ENCODE measurements at regions not wholly inside any gene's neighbourhood (a gene's known extent, or its start where the extent isn't known, plus 50 kb on each side); places are given as distances from the start of the nearest gene placed in this dataset.
"Not testable (repeated sequence)": the region's sequence is repeated elsewhere in the genome, so short reads cannot be mapped to it uniquely, and the experiment has no call there.

DNA sequence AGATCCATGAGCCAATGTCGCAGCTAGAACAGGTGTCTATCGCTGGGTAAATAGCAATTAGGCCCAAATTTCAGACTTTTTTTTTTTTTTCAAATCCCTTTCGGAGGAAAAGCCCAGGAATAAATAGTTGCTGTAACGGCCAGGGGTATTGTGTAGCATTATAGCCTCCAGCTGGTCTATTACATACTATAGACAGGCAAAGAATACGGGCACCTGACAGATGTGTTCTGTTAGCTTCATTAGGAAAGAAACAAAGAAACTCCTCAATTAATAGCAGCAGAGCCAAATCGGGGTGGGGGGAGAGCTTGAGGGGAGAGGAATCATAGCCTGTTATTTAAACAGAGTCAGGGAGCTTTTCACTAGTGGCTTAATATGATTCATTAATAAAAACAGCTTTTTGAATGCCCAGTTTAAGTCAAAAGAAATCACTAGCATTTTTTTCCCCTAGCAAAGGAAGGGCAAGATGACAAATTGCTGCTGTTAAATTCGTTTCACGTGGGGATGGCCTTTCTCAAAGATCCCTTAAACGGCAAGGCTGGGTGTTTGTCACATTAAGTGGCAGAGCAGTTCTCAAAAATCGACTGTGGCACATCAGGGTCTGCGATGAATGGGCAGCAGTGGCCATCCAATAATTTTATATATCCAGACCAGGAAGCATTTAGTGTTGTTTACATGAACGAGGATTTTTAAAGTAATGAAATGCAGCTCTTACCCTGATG is 139.4 kb downstream of the ID4 start:
- DNase-seq (ENCODE audit: low read depth) = no peak

DNA sequence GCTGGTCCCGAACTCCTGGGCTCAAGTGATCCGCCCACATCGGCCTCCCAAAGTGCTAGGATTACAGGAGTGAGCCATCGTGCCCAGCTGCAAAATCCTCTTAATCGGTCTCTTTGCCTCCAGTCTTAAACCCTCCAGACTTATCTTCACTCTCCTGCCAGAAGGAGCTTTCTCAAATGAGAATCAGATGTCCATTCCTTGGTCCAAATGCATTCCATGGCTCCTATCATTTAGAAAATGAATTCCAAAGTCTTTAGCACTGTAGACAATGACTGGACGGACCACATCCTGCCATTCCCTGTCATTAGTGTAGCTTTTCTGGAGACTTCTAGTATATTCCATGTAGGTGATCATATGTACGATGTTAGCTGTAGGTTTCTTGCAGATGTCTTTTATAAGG is 141.9 kb downstream of the ID4 start:
- peak; percentile 7 for DNase-seq (ENCODE audit: low read depth)

DNA sequence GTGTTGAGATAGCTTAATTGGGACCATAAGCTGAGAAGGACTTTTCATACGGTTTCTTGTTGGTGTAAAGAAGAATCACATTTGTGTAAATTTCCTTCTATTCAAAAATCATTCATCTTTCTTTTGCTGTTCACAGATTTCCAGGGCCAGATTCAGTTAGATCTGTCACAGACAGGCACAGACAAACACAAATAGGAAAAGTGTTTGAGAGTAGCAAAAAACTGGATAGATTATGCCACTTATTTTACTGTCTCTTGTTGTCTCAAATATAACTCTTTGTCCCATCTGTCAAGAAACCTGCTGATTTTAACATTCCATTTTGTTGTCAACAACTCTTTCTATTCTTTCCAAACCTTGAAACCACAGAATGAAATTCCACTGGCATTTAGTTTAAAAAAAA is 142.8 kb downstream of the ID4 start:
- DNase-seq (ENCODE audit: low read depth) = no peak

DNA sequence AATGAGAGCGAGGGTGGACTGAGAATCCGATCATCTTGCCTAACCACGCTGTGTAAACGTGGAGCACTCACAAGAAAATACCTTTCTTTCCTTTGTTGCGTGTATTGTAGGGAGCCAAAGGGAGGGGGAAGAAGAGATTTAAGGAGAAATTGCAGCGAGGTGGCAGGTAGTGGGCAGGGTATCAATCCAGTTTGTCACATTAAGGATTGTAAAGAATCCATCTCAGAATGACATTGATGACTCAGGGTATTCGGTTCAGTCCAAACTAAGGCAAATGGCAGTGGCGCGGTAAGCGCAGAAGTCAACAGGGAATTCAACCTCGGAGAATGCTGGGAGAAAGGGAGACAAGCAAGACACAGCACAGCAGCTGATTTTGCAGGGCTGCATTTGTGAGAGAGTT is 146.2 kb downstream of the ID4 start:
- no peak for DNase-seq (ENCODE audit: low read depth)

DNA sequence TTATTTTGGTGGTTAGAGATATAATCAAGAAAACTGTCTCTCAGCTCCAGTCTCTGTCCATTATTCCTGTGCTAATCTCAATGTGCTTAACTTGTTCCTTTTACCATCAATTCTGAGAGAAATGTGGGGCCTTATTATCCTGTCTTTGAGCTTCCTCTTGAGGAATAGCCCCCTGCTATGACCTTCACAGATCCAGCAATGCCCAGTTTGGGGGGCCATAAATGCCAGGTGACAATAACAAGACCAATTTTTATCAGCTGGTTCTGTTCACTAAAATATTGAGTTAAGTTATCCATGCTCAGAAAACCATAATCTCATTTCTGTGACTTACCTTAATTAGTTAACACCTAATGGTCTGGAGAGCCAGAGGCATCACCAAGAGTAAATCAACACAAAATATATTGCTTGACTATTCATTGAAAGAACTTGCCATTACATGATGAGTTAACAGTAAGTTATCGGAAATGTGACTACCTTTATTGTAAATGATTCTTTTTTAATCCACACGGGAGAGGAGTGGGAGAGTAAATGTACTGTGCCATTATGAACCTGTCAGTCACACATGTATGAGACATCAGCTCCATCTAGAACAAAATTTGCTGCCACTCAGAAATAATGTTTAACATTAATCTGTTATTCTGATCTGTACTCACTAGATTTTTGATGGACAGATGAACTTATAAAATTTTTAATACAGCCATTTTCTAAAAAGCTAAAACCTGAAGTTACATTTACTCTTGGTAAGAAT is 149.7 kb downstream of the ID4 start:
- no peak for DNase-seq (ENCODE audit: low read depth)

DNA sequence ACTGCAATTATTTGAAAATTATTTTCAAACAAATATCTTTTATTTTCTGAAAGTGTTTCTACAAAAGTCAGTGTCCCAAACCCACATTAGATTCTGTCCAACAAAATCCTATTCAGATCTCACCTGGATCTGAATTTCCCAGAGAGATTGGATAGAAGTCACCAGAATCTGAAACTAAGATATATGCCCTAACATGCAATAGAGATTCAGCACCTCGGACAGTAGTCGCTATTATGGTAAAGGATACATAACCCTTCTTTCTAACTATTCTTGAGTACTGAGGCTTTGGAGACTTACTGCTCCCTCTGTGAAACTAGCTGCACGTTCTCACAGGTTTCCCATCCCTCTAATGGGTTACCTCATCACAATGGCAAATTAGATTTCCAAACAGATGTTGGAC is 151.4 kb downstream of the ID4 start:
- peak; percentile 27 for DNase-seq (ENCODE audit: low read depth)

DNA sequence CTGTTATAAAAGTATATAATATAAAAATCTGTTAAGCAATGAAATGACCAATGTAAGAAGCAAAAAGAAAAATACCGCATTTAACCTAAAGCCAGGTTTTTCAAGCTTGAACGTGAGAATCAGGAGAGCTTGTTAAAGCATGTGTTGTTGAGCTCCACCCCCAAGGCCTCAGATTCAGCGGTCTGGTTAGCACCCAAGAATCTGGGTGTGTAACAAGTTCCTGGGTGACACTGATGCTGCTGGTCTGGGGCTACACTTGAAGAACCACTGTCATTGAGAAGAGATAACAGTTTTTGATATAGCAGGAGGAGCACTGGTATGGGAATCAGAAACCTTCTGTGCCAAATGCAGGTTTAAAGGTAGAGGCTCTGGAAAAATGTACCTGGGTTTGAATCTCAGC is 154.0 kb downstream of the ID4 start:
- DNase-seq (ENCODE audit: low read depth) = no peak

DNA sequence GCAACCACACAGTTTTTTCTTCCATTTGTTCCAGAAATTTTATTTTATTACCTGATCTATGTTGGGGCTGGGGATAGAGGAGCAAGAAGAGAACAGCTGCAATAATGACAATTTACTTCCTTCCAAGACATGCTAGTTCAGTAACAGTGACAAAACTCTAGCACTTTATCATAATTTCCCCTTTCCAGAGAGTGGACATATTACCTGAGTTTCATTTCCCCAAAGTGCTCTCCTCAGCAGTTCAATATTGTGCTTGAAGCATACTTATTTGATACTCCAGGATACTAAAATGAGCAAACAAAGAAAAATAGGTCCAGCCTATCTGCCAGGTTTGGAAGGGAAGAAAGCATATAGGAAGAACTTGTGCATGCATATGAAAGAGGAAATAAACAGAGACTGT is 157.7 kb downstream of the ID4 start:
- no peak for DNase-seq (ENCODE audit: low read depth)

DNA sequence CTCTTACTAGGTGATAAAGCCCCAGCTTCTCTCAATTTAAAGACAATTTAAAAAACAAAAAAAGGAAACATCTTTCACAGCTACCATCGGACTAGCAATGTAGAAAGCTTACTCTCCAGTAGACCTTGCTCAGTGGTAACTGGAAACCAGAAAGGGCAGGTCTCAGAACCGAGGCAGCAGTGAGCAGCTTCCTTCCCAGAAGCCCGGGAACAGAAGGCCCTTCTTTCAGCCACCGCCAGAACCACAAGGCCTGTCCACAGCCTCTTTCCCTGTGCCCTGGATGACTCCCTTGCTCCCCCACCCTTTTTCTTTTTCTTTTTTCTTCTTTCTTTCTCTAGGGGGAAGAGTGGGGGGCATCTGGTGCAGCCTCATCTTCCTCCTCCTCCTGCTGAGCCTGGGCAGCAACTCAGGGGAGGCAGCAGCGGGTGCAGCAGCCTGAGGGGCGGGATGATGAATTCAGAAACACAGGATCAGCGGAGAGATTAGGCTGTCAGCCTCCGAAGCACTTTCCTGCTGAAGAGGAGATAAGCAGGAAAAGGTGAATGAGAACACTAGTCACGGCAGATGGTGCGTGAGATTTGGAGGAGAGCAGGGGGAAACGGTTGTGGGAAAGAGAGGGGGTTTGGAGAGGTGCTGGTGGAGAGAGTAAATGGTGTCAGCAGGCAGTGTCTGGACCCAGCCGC is 158.5 kb downstream of the ID4 start:
- no peak for DNase-seq (ENCODE audit: low read depth)

DNA sequence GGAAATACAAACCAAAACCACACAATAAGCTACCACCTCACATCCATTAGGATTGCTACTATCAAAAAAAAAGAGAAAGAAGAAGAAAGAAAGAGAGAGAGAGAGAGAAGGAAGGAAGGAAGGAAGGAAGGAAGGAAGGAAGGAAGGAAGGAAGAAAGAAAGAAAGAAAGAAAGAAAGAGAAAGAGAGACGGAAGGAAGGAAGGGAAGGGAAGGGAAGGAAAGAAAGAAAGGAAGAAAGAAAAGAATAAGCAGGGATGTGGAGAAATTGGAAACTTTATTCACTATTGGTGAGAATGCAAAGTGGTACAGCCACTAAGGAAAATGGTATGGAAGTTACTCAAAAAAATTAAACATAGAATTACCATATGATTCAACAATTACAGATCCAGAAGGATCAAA is 159.9 kb downstream of the ID4 start:
- no peak for DNase-seq (ENCODE audit: low read depth)

DNA sequence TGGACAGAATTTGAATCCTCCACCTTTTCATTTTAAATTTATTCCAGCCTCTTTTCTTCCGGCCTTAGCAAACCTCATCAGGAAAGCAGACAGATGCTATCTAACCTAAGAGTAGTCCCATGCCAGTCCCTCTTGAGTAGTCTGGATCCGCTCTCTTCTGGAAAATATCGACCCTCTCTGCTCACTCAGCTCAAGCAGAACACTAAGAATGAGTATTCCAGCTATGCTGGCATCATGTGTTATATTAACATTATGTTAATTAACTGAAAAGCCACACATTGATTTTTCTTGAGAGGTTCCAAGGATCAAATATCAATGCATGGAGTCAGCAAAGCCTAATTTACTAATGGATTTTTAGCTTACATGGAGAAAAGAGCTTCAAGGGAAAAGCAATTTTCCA is 161.4 kb downstream of the ID4 start:
- no peak for DNase-seq (ENCODE audit: low read depth)

DNA sequence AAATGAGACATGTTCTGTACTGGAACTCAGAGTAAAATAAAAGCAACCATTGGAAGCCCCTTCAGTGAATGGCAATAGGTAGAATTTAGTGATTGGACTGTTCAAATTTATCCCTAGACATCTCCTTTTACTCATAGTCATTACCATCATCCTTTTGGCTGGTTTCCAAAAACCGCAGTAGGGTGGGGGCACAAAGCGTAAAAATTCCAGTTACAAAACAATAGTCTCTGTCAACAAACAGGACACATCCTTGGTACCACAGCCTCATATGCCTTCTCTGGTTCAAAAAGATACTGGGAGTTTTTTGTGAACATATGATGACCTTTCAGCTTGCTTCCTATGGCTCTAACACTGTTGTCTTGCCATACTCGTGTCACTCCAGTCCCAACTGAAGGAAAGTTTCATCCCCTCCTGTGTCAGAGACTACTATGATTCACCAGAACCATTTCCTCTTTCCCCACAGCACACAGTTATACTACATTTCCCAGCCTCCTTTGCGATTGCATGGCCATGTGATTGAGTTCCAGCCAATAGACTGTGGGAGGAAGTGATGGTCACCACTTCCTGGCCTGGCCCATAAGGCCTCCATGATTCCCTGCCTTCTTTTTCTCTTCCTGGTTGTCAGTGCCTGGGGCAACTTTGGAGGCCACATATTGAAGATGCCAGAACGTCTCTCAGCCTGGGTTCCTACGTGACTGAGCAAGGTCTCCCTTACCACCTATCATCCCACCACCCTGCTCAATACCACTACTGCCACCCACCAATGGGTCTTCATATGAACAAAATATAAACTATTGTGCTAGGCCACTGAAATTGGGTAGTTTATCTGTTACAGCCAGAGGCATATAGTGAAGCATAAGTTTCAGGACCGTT is 162.4 kb downstream of the ID4 start:
- DNase-seq (ENCODE audit: low read depth) = peak; percentile 38

DNA sequence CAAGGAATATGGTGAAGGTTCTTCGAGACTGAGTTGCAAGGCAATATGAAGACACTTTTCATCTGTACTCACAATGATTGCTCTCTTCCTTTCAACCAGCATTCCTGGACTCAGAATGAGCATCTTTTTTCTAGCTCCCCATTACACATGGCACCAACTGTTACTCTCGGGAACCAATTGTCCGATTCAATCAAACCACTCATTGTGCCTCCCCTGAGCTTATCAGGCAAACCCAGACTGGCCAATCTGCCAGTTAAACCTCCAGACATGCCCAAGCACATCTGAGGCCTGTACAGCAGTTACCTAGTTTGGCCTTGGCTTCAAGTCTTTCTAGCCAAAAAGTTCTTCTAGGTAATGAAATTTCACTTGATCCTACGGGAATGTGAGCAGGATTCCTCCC is 164.1 kb downstream of the ID4 start:
- no peak for DNase-seq (ENCODE audit: low read depth)

DNA sequence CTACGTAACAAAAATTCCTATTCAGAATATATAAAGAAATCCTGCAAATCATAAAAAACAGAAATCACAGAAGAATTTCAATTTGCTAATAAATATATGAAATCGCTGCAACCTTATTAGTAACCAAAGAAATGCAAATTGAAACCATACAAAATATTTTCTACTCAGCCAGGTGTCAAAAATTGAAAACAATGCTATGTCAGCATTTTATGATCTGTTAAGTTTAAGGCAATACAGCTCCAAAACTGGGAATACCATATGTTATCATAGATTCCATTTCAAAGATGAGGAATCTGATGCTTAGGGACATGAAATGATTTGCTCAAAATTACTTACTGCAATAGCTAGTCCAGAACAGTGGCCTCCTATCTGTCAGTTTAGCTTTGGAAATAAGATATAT is 168.9 kb downstream of the ID4 start:
- DNase-seq (ENCODE audit: low read depth) = no peak

DNA sequence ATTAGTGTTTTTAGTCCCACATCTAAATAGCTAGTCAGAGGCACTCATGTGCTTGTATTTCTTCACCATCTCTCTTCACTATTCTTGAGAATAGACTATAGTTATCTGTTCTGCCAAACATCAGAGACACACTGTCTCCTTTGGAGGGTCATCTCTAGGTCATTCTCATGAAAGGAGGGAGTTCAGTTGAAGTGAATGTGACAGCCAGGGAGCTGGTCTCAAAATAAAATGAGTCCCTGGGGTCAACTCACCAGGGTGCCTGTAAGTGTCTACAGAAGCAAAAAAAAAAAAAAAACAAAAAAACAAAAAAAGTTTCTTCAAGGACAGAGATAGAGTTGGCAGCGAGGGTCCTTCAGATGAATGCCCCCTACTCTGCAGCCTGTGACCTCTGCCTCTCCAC is 171.0 kb downstream of the ID4 start:
- DNase-seq (ENCODE audit: low read depth) = no peak

DNA sequence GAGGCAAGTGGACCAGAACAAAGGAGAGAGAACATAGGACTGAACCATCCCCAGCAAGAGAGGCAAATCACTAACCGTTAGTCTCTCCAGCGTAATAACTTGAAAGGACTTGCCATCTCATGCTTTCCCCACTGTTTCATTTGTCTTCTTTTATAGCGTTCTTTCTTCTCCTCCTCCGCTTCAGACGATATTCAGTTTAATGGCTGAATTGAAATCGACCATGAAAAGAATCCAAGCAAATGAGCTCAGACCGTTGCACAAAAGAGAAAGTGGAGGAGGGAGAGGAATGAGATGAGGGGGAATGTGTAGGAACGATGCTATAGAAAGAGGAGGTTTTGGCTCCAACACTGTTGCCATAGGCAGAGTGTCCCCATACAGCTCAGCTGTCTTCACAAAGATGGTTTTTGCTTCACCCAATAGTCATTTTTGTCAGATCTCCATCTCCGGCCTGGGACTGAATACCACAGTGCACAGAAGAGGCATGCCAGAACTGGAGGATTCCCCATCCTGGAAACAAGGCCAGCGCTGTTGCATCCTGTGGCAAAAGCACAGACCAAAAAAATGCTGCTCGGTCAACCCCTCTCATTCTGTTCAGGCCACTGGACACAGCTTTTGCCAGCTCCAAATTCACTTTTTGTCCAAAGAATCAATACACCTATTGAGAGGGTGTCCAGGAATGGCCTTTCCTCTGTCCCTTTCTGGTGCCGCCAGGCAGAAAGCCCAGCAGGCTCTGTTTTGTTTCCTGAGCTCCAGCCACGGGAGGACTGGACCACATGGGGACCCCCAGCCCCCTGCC is 176.1 kb downstream of the ID4 start:
- DNase-seq (ENCODE audit: low read depth) = no peak

DNA sequence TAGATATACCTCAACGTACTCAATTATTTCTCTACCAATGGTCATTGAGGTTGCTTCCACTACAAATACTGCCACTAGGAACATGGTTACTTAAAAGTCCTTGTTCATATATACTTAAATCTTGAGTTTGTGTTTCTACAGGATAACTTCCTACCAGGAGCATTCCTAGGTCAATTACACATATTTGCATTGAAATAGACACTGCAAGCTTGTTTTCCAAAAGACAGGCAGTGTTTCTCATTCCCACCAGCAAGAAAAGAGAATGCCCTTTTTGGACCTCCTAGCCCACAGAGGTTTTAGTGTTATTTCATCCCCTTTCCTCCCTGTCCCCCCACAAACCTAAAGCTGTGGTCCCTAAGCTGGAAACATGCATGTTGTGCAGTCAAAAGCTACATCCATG is 177.3 kb downstream of the ID4 start:
- no peak for DNase-seq (ENCODE audit: low read depth)

DNA sequence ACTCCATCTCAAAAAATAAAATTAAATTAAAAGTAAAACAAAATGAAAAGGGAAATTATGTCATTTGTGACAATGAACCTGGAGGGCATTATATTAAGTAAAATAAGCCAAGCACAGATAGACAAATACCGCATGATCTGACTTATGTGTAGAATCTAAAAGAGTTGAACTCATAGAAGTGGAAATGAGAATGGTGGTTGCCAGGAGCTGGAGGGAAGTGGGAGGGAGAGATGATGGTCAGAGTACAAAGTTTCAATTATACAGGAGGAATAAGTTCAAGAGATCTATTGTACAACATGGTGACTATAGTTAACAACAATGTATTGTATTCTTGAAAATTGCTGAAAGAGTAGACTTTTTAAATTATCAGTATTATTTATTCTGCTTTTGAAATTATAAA is 183.4 kb downstream of the ID4 start:
- DNase-seq (ENCODE audit: low read depth) = no peak

DNA sequence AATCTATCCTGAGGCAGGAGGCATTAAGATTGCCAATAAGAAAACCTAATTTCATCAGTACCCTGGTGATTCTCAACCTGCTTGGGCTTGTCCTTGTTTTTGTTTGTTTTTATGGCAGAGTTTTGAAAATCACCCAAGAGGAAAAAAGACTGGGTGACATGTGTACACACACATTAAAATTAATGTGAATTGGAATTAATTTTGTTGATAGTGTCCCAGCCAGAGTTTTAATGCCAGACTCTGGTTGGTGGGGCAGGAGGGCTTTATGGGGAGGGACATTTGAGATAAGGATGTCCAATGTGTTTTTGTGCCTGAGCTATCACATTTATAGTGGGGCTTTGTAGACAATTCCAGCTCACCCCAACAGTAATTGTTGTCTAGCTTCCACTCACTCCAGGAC is 184.6 kb downstream of the ID4 start:
- no peak for DNase-seq (ENCODE audit: low read depth)

DNA sequence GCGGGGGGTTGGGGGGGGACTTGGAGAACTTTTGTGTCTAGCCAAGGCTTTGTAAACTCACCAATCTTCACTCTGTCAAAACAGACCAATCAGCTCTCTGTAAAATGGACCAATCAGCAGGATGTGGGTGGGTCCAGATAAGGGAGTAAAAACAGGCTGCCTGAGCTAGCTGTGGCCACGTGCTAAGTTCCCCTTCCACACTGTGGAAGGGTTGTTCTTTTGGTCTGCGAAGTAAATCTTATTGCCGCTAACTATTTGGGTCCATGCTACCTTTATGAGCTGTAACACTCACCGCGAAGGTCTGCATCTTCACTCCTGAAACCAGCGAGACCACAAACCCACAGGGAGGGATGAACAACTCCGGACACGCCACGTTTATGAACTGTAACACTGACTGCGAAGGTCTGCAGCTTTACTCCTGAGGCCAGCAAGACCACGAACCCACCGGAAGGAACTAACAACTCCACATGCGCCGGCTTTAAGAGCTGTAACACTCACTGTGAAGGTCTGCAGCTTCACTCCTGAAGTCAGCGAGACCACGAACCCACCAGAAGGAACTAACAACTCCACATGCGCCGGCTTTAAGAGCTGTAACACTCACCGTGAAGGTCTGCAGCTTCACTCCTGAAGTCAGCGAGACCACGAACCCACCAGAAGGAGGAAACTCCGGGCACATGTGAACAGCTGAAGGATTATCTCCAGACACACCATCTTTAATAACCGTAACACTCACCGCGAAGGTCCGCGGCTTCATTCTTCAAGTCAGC is 186.6 kb downstream of the ID4 start:
- not testable (repeated sequence) for DNase-seq (ENCODE audit: low read depth)

DNA sequence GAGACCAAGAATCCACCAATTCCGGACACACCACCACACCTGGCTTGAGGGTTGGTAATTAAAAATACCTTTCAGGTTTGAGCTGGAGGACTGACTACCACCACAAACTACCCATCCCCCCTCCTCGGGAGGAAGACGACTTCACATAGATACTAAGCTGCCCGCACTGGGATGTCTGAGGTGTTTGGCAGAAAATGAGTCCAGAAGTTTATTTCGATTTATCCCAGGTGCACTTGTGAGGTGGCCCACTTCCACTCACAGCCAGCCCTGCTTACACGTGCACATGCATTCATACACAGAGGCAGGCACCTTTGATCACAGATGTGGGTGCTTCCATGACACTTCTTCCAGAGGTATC is 187.1 kb downstream of the ID4 start:
- DNase-seq (ENCODE audit: low read depth) = no peak

Data from EH (cell line).